B cell (primary cell): ENCODE measurements at regions not wholly inside any gene's neighbourhood (a gene's known extent, or its start where the extent isn't known, plus 50 kb on each side); places are given as distances from the start of the nearest gene placed in this dataset.

ENCODE experiments used
- ATAC-seq: fragments of 200-7000 bp; cut with Tn5 transposase; one replicate; pipeline ENCODE4 v1.10.0; 2021; ENCODE audit warnings: low read depth, mild to moderate bottlenecking, moderate number of reproducible peaks, moderate library complexity
- CTCF ChIA-PET: fragments of 350-600 bp; sonication (Branson Sonifier 250); formaldehyde crosslinking; loops from one replicate; lab custom pipeline; 2021; ENCODE audit warnings: antibody characterized with exemption, inconsistent platforms; lab: Charles Lee
- POLR2A ChIA-PET: fragments of 350-600 bp; sonication (Branson Sonifier 250); formaldehyde crosslinking; loops from one replicate; lab custom pipeline; 2021; ENCODE audit warnings: antibody characterized with exemption; lab: Charles Lee
- DNase-seq: peaks from one replicate; pipeline ENCODE4 v3.0.0; 2013
- H2AFZ ChIP-seq: 2 replicates; pipeline ENCODE4 v1.6.1; 2012; ENCODE audit warnings: mild to moderate bottlenecking, low read depth, low read length; ENCODE audit not compliant: insufficient read depth, poor library complexity, severe bottlenecking
- H3K27ac ChIP-seq, 2 donors: 1 replicate in 1 of 2; 2 replicates in 1 of 2; pipeline ENCODE4 v1.5.1; 2012 to 2013; ENCODE audit warnings: low read length in 2 of 2, mild to moderate bottlenecking in 2 of 2, moderate library complexity in 1 of 2
- H3K27me3 ChIP-seq, 4 experiments: fragments of 200-600 bp in 1 of 4; sonication (generic) in 1 of 4; replicated peaks in 1 of 4; 1 replicate in 2 of 4; 2 replicates in 2 of 4; pipeline versions ENCODE4 v1.6.1 to v1.7.0; 2013 to 2016; ENCODE audit warnings: low read length in 3 of 4, mild to moderate bottlenecking in 2 of 4, mixed read lengths in 1 of 4, moderate library complexity in 1 of 4; ENCODE audit not compliant: insufficient read depth in 4 of 4, control insufficient read depth in 3 of 4; ENCODE audit errors: control extremely low read depth in 1 of 4
- H3K36me3 ChIP-seq, 2 experiments: replicated peaks in 1 of 2; 1 replicate in 1 of 2; 2 replicates in 1 of 2; pipeline versions ENCODE4 v1.6.1 to v1.7.1; 2013; ENCODE audit warnings: low read length in 1 of 2; ENCODE audit not compliant: insufficient read depth in 2 of 2, control insufficient read depth in 1 of 2; ENCODE audit errors: control extremely low read depth in 1 of 2, extremely low read depth in 1 of 2
- H3K4me1 ChIP-seq, 2 donors: fragments of 200-600 bp in 1 of 2; sonication (generic) in 1 of 2; 1 replicate in 1 of 2; 2 replicates in 1 of 2; pipeline versions ENCODE4 v1.5.1 to v1.6.1; 2013 to 2017; ENCODE audit warnings: low read length in 2 of 2; ENCODE audit not compliant: control insufficient read depth in 2 of 2, insufficient read depth in 2 of 2
- H3K4me2 ChIP-seq: replicated peaks from 2 replicates; pipeline ENCODE3; 2012; ENCODE audit warnings: mild to moderate bottlenecking, low read depth, low read length; ENCODE audit not compliant: poor library complexity, severe bottlenecking
- H3K4me3 ChIP-seq, 5 experiments: fragments of 200-600 bp in 1 of 5; sonication (generic) in 1 of 5; 1 replicate in 3 of 5; 2 replicates in 2 of 5; pipeline versions ENCODE4 v1.5.1 to v1.7.0; 2011 to 2016; ENCODE audit warnings: low read length in 4 of 5, mild to moderate bottlenecking in 4 of 5, low read depth in 2 of 5, control low read depth in 1 of 5, moderate library complexity in 1 of 5; ENCODE audit not compliant: insufficient read depth in 1 of 5; ENCODE audit errors: control extremely low read depth in 1 of 5, extremely low read depth in 1 of 5
- H3K79me2 ChIP-seq: fragments of 200-600 bp; sonication (generic); one replicate; pipeline ENCODE4 v1.6.0; 2016; ENCODE audit warnings: low read length; ENCODE audit not compliant: control insufficient read depth, insufficient read depth
- H3K9ac ChIP-seq: fragments of 200-600 bp; sonication (generic); 2 replicates; pipeline ENCODE4 v1.6.1; 2017; ENCODE audit warnings: mild to moderate bottlenecking, low read length, moderate library complexity
- H3K9me3 ChIP-seq, 3 donors: one replicate each; pipeline versions ENCODE4 v1.6.1 to v1.7.1; 2013; ENCODE audit warnings: low read length in 2 of 3; ENCODE audit not compliant: control insufficient read depth in 2 of 3, insufficient read depth in 1 of 3; ENCODE audit errors: control extremely low read depth in 1 of 3
- H4K20me1 ChIP-seq: 2 replicates; pipeline ENCODE4 v1.6.0; 2012; ENCODE audit warnings: mild to moderate bottlenecking, low read length; ENCODE audit not compliant: insufficient read depth, control insufficient read depth, poor library complexity, severe bottlenecking
- H3K27ac Mint-ChIP-seq: one replicate; pipeline ENCODE4 v1.8.0; 2021; ENCODE audit warnings: mixed read lengths
- H3K27me3 Mint-ChIP-seq: one replicate; pipeline ENCODE4 v1.8.0; 2021; ENCODE audit warnings: mixed read lengths
- H3K4me1 Mint-ChIP-seq: one replicate; pipeline ENCODE4 v1.8.0; 2021; ENCODE audit warnings: mixed read lengths
- H3K4me3 Mint-ChIP-seq: one replicate; pipeline ENCODE4 v1.8.0; 2021; ENCODE audit warnings: mixed read lengths
- H3K9me3 Mint-ChIP-seq: one replicate; pipeline ENCODE4 v1.8.0; 2022; ENCODE audit warnings: mixed read lengths; ENCODE audit not compliant: insufficient read depth
- EZH2 ChIP-seq: IDR thresholded peaks from 2 replicates; pipeline ENCODE4 v1.6.1; 2012; ENCODE audit warnings: borderline replicate concordance, low read depth, mild to moderate bottlenecking, moderate library complexity, low read length; ENCODE audit not compliant: insufficient read depth, poor library complexity, severe bottlenecking
- WGBS: methylation state at CpG from one replicate; pipeline ENCODE4 v1.1.5; 2013; ENCODE audit warnings: missing lambda C conversion rate; ENCODE audit not compliant: insufficient coverage; 5-methylcytosine and 5-hydroxymethylcytosine counted together
- intact Hi-C: fragments of 100-400 bp; cut with micrococcal nuclease; formaldehyde crosslinking; loops from one replicate; pipeline ENCODE4 v1.10.0; 2022
- TF ChIP-seq, protein P1 (sequence below): fragments of 200-600 bp; IDR thresholded peaks from one replicate; pipeline ENCODE4 v1.8.0; 2022; ENCODE audit warnings: antibody characterized with exemption, mild to moderate bottlenecking

DNA sequence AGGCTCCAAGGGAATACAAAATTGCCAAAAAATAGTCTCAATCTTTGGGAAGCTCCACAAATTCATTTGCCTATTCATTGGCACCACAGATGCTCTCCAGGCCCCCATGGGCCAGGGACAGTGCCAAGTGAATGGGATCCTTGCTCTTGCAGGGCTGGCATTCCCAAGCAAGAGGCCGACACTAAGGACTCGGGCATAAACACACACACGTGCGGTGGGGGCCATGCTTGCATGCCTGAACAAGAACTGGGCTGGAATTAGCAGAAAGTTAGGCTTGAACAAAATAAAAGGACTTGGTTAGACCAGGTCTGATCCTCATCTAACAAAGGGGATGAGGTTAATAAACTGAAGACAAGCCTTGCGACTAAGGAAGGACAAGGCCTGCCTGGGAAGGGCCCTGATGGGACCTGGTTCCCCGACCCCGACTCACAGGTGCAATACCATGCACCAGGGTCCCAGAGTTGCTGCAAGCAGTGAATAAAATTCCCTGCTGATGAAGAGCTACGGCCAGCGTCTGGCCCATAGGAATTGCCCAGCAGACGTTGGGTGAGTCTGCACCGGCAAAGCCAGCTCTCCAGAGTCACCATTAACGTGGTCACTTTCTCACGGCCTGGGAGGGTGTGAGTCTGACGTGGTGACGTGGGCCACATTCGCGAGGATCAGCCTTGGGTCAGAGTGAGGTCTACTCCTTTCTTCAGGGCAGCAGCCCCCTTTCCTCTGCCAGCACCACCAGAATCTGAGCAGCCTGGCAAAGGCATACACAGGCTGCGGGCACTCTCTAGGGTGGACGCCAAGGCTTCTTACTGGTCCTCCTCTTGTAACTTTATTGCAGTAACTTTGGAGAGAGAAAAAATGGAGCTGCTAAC lies 77.4 kb upstream of the FCN1 start:
- Mint-ChIP-seq H3K4me3 (no peak overlapping the region), H3K4me1 (no peaks in the 10 kb centered on the region), H3K9me3 (peaks cover 2% of the 10 kb centered on the region), H3K27ac (no peak overlapping the region), H3K27me3 (peaks cover 10% of the 10 kb centered on the region)
- H3K79me2 ChIP-seq, result no peaks in the 10 kb centered on the region
- no peak for DNase-seq
- H2AFZ ChIP-seq, result no peak overlapping the region
- H3K27ac ChIP-seq, result no peak overlapping the region
- no peak overlapping the region for H3K9ac ChIP-seq
- H4K20me1 ChIP-seq, result no peaks in the 10 kb centered on the region
- H3K4me1 ChIP-seq, result no peaks in the 10 kb centered on the region
- H3K36me3 ChIP-seq, result no peaks in the 10 kb centered on the region
- H3K4me2 ChIP-seq, result no peak overlapping the region
- 93% methylated on average over 19 of the region's 19 CpGs for WGBS
- intact Hi-C loops, result no loop called here
- CTCF ChIA-PET, result no interaction called here
- TF ChIP-seq EZH2, result no peak
- TF ChIP-seq, protein P1, sequence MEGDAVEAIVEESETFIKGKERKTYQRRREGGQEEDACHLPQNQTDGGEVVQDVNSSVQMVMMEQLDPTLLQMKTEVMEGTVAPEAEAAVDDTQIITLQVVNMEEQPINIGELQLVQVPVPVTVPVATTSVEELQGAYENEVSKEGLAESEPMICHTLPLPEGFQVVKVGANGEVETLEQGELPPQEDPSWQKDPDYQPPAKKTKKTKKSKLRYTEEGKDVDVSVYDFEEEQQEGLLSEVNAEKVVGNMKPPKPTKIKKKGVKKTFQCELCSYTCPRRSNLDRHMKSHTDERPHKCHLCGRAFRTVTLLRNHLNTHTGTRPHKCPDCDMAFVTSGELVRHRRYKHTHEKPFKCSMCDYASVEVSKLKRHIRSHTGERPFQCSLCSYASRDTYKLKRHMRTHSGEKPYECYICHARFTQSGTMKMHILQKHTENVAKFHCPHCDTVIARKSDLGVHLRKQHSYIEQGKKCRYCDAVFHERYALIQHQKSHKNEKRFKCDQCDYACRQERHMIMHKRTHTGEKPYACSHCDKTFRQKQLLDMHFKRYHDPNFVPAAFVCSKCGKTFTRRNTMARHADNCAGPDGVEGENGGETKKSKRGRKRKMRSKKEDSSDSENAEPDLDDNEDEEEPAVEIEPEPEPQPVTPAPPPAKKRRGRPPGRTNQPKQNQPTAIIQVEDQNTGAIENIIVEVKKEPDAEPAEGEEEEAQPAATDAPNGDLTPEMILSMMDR, result no peak
- peaks cover 0 to 2% (median 0%) of the 10 kb centered on the region in 4 experiments for H3K27me3 ChIP-seq
- no peak overlapping the region for H3K4me3 ChIP-seq
- peaks cover 0 to 29% (median 16%) of the 10 kb centered on the region in 3 donors for H3K9me3 ChIP-seq
- POLR2A ChIA-PET, result no interaction called here
- no peak for ATAC-seq

DNA sequence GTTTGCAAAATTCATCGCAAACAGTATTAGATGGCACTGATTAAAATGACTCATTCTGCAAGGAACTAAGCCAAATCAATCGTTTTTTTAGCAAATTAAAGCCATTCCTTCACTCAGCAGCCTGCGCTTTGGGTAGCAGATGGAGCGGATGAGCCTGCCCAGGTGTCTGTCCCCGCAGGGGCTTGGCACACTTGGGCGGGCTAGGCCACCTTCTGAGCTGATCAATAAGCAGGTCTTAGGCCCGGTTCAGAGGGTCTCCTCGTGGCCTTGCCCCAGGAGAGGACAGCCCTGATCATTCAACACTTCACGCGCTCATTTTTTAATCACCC lies 78.0 kb upstream of the FCN1 start:
- Mint-ChIP-seq H3K4me1 (no peaks in the 10 kb centered on the region), H3K4me3 (no peak overlapping the region), H3K27me3 (peaks cover 10% of the 10 kb centered on the region), H3K27ac (no peak overlapping the region), H3K9me3 (peaks cover 6% of the 10 kb centered on the region)
- Histone ChIP-seq H3K27ac (no peak overlapping the region), H3K36me3 (no peaks in the 10 kb centered on the region), H3K4me3 (no peak overlapping the region), H3K4me2 (no peak overlapping the region), H3K27me3 (peaks cover 0 to 2% (median 0%) of the 10 kb centered on the region in 4 experiments), H2AFZ (no peak overlapping the region), H3K79me2 (no peaks in the 10 kb centered on the region), H3K9me3 (peaks cover 0 to 29% (median 20%) of the 10 kb centered on the region in 3 donors), H3K4me1 (no peaks in the 10 kb centered on the region), H3K9ac (no peak overlapping the region), H4K20me1 (no peaks in the 10 kb centered on the region)
- 82% methylated on average over 8 of the region's 10 CpGs for WGBS
- ATAC-seq (no peak), DNase-seq (no peak)
- POLR2A ChIA-PET, result no interaction called here
- TF ChIP-seq, protein P1, result no peak
- TF ChIP-seq EZH2, result no peak
- intact Hi-C loops, result no loop called here
- CTCF ChIA-PET, result no interaction called here
